IPS-15b (cell line): ENCODE measurements at regions not wholly inside any gene's neighbourhood (a gene's known extent, or its start where the extent isn't known, plus 50 kb on each side); places are given as distances from the start of the nearest gene placed in this dataset.

Experiments
- H3K27me3 ChIP-seq: one replicate; pipeline ENCODE4 v1.6.1; 2013; ENCODE audit warnings: low read length; ENCODE audit not compliant: control insufficient read depth, insufficient read depth
- H3K36me3 ChIP-seq: one replicate; pipeline ENCODE4 v1.6.1; 2013; ENCODE audit warnings: low read length; ENCODE audit not compliant: control insufficient read depth, insufficient read depth
- H3K4me1 ChIP-seq: one replicate; pipeline ENCODE4 v1.6.1; 2013; ENCODE audit warnings: mild to moderate bottlenecking, low read length; ENCODE audit not compliant: control insufficient read depth, insufficient read depth
- H3K4me3 ChIP-seq: one replicate; pipeline ENCODE4 v1.5.1; 2013; ENCODE audit warnings: low read depth, low read length
- H3K9ac ChIP-seq: one replicate; pipeline ENCODE4 v1.6.1; 2013; ENCODE audit warnings: low read depth, mild to moderate bottlenecking, low read length
- H3K9me3 ChIP-seq: one replicate; pipeline ENCODE4 v1.6.1; 2013; ENCODE audit warnings: mild to moderate bottlenecking, low read length; ENCODE audit not compliant: control insufficient read depth, insufficient read depth

DNA sequence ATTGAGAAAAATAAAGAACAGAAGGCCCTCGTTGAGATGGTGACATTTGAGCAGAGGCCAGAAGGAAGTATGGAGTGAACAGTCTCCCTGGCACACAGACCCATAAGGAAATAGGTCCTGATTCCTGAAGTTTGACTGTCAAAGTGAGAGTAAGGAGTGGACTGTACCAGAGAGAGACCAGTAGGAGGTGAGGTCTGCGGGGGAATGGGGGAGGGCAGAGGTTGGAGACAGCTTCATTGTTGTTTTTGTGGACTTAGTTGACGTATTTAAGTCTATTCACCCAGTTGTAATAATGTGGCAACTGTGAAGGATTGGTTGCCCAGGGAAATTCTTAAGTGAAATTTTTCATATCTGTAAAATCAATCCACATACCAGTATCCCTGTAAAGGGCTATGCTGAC lies 110.7 kb downstream of the TFAP2B start:
- Histone ChIP-seq H3K4me1 (no peaks in the 10 kb centered on the region), H3K9me3 (no peaks in the 10 kb centered on the region), H3K27me3 (no peaks in the 10 kb centered on the region), H3K9ac (no peak overlapping the region), H3K36me3 (no peaks in the 10 kb centered on the region), H3K4me3 (no peak overlapping the region)

DNA sequence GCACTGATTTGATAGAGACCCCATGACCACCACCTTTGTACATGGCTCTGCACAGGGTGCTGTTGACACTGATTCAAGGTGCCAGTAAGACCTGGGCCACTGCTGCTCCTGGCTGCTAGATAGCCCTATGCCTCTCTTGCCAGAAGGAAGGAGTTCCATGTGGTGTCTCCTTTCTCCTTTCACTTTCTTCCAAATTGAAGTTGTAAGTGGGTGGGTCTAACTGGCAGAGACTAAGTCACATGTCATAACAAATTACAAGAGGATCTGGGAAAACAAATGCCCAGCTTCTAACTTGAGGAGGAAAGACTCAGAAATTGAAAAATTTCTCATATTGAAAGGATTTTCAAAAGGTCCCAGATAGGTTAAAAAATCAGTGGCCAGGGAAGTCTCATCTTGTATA lies 116.8 kb downstream of the TFAP2B start:
- Histone ChIP-seq H3K27me3 (no peaks in the 10 kb centered on the region), H3K9ac (no peak overlapping the region), H3K4me3 (no peak overlapping the region), H3K4me1 (no peaks in the 10 kb centered on the region), H3K36me3 (no peaks in the 10 kb centered on the region), H3K9me3 (no peaks in the 10 kb centered on the region)

- Histone ChIP-seq H3K4me3 (no peak overlapping the region), H3K27me3 (no peaks in the 10 kb centered on the region), H3K9me3 (no peaks in the 10 kb centered on the region), H3K4me1 (no peaks in the 10 kb centered on the region), H3K36me3 (no peaks in the 10 kb centered on the region), H3K9ac (no peak overlapping the region)
Observed at GRCh38 chr6:50936277-50936681, 117.6 kb downstream of the TFAP2B start.

- Histone ChIP-seq H3K4me3 (no peak overlapping the region), H3K4me1 (no peaks in the 10 kb centered on the region), H3K9me3 (no peaks in the 10 kb centered on the region), H3K36me3 (no peaks in the 10 kb centered on the region), H3K27me3 (no peaks in the 10 kb centered on the region), H3K9ac (no peak overlapping the region)
Observed at GRCh38 chr6:50939931-50940330, 121.3 kb downstream of the TFAP2B start.

DNA sequence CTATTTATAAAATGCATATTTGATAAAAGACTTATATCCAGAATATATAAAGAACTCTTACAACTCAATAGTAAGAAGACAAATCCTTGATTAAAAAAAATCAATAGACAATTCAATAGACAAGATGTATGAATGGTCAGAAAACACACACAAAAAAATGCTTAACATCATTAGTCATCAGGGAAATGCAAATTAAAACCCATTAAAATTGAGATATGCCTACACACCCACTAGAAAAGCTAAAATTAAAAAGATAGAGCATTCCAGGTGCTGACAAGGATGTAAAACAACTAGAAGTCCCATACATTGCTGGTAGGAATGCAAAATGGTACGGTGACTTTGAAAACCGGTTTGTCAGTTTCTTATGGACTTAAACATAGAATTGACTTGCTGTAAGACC lies 127.1 kb downstream of the TFAP2B start:
- Histone ChIP-seq H3K27me3 (no peaks in the 10 kb centered on the region), H3K4me3 (no peak overlapping the region), H3K9ac (no peak overlapping the region), H3K4me1 (no peaks in the 10 kb centered on the region), H3K36me3 (no peaks in the 10 kb centered on the region), H3K9me3 (no peaks in the 10 kb centered on the region)

GRCh38 chr6:50952092-50952907 lies 133.6 kb downstream of the TFAP2B start:
- Histone ChIP-seq H3K9ac (no peak overlapping the region), H3K9me3 (no peaks in the 10 kb centered on the region), H3K4me3 (no peak overlapping the region), H3K27me3 (no peaks in the 10 kb centered on the region), H3K36me3 (no peaks in the 10 kb centered on the region), H3K4me1 (peaks cover 10% of the 10 kb centered on the region)

GRCh38 chr6:50956014-50956413 lies 137.3 kb downstream of the TFAP2B start:
- Histone ChIP-seq H3K27me3 (no peaks in the 10 kb centered on the region), H3K4me3 (no peak overlapping the region), H3K36me3 (no peaks in the 10 kb centered on the region), H3K9me3 (no peaks in the 10 kb centered on the region), H3K4me1 (peaks cover 10% of the 10 kb centered on the region), H3K9ac (no peak overlapping the region)

GRCh38 chr6:50958148-50958697 lies 139.6 kb downstream of the TFAP2B start:
- Histone ChIP-seq H3K36me3 (no peaks in the 10 kb centered on the region), H3K9me3 (no peaks in the 10 kb centered on the region), H3K9ac (no peak overlapping the region), H3K4me3 (no peak overlapping the region), H3K4me1 (no peaks in the 10 kb centered on the region), H3K27me3 (no peaks in the 10 kb centered on the region)

DNA sequence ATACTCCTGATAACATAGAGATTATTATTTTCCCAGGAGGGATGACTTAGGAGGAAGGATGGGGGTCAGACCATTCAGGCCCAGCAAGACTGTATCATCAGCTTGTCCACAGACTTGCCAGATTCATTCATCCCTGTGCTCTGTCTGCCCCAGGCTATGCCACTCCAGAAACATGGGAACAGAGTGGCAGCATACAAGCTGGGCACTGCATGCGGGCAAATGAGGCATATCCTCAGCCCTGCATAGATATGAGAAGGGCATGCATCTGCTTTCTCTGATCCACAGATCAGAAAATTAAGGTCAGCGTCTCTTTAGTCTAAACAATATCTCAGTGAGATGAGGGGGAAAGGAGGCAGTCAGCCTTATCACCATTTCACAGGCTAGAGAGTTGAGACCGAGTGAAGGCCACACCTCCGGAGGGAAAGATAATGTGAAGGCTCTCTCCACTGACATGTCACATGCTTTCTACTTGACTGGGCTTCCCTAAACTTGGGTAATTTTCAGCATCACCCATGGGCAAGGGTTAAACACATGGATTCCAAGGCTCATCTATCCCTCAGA lies 140.5 kb downstream of the TFAP2B start:
- no peaks in the 10 kb centered on the region for H3K4me1 ChIP-seq
- no peaks in the 10 kb centered on the region for H3K27me3 ChIP-seq
- no peaks in the 10 kb centered on the region for H3K36me3 ChIP-seq
- no peak overlapping the region for H3K9ac ChIP-seq
- H3K4me3 ChIP-seq = no peak overlapping the region
- no peaks in the 10 kb centered on the region for H3K9me3 ChIP-seq

- H3K4me1 ChIP-seq = no peaks in the 10 kb centered on the region
- H3K36me3 ChIP-seq = no peaks in the 10 kb centered on the region
- H3K27me3 ChIP-seq = no peaks in the 10 kb centered on the region
- H3K4me3 ChIP-seq = no peak overlapping the region
- H3K9ac ChIP-seq = no peak overlapping the region
- no peaks in the 10 kb centered on the region for H3K9me3 ChIP-seq
Observed at GRCh38 chr6:50961611-50962010, 142.9 kb downstream of the TFAP2B start.

DNA sequence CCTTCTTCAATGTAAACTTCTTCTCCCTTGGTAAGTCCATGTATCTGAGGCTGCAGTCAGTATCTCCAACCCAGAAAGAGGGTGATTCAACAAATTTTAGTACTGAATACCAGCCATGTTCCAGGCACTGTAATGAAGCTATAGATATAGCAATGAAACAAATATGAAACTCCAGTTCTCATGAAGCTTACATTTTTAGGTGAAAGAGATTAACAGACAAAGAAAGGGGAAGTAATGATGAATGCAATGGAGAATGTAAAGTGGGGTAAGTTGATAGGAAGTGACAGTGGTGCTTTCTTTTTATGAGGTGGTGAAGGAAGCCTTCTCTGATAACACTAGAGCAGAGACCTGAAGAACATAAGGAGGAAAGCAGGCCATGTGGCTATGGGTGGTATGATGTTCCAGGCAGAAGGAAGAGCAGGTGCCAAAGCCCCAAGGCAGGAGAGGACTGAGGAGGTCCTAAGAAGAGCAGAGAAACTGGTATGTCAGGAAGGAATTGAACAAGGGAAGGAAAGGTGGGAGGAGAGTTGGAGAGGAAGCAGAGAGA lies 143.6 kb downstream of the TFAP2B start:
- Histone ChIP-seq H3K9me3 (no peaks in the 10 kb centered on the region), H3K9ac (no peak overlapping the region), H3K27me3 (no peaks in the 10 kb centered on the region), H3K36me3 (no peaks in the 10 kb centered on the region), H3K4me1 (no peaks in the 10 kb centered on the region), H3K4me3 (no peak overlapping the region)

DNA sequence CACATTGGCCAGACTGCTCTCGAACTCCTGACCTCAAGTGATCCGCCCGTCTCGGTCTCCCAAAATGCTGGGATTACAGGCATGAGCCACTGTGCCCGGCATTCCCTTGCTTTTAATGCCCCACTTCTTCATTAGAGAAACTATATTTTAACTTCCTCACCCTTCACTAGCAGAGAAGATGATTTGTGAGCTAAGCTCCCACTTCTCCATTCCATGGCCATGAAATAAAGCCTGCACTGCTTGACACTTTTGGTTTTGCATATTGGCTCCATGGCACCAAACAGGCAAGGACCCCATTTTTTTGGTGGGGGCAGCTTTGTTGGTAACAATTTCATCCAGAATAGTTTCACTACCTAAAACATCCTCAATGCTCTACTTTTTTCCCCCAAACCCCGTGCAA lies 145.3 kb downstream of the TFAP2B start:
- no peaks in the 10 kb centered on the region for H3K27me3 ChIP-seq
- H3K4me3 ChIP-seq = no peak overlapping the region
- no peak overlapping the region for H3K9ac ChIP-seq
- no peaks in the 10 kb centered on the region for H3K36me3 ChIP-seq
- no peaks in the 10 kb centered on the region for H3K9me3 ChIP-seq
- H3K4me1 ChIP-seq = no peaks in the 10 kb centered on the region
